Left lung (tissue), 4 donors: ENCODE measurements at regions not wholly inside any gene's neighbourhood (a gene's known extent, or its start where the extent isn't known, plus 50 kb on each side); places are given as distances from the start of the nearest gene placed in this dataset.

Experiments used
- ATAC-seq: fragments of 200-7000 bp; cut with Tn5 transposase; one replicate; pipeline ENCODE4 v1.9.1; 2020; ENCODE audit warnings: moderate library complexity
- DNase-seq, 4 donors: peaks; one replicate each; pipeline ENCODE4 v3.0.0-alpha.2; 2013 to 2020
- H3K27ac ChIP-seq, 2 donors: fragments of 200-600 bp; sonication (generic) in 1 of 2; one replicate each; pipeline versions ENCODE4 v1.5.0 to v1.8.0; 2020 to 2021
- H3K27me3 ChIP-seq, 2 donors: fragments of 200-600 bp; sonication (generic) in 1 of 2; one replicate each; pipeline versions ENCODE4 v1.5.0 to v1.8.0; 2020 to 2021
- H3K36me3 ChIP-seq, 2 donors: fragments of 200-600 bp; sonication (generic) in 1 of 2; one replicate each; pipeline versions ENCODE4 v1.5.0 to v1.8.0; 2020 to 2021
- H3K4me1 ChIP-seq, 2 donors: fragments of 200-600 bp; one replicate each; pipeline ENCODE4 v1.8.0; 2021
- H3K4me3 ChIP-seq, 2 donors: fragments of 200-600 bp; sonication (generic) in 1 of 2; one replicate each; pipeline versions ENCODE4 v1.5.0 to v1.8.0; 2020 to 2021; ENCODE audit warnings: mild to moderate bottlenecking in 1 of 2
- H3K9me3 ChIP-seq, 2 donors: fragments of 200-600 bp; sonication (generic) in 1 of 2; one replicate each; pipeline versions ENCODE4 v1.5.0 to v1.8.0; 2020 to 2021
- intact Hi-C, 2 donors: fragments of 100-400 bp; cut with DNase I; formaldehyde crosslinking; loops; one replicate each; pipeline versions ENCODE4 v1.11.2 to v1.14.2; 2022
- TF ChIP-seq, protein P1 (sequence below), 2 donors: fragments of 200-600 bp; sonication (generic) in 1 of 2; IDR thresholded peaks; one replicate each; pipeline versions ENCODE4 v1.5.0 to v1.8.0; 2021; ENCODE audit warnings: antibody characterized with exemption in 2 of 2
- donor health status: DM: no; HTN: yes; CAD: no.
- donor health status: DM: no; HTN: no; CAD: no.

DNA sequence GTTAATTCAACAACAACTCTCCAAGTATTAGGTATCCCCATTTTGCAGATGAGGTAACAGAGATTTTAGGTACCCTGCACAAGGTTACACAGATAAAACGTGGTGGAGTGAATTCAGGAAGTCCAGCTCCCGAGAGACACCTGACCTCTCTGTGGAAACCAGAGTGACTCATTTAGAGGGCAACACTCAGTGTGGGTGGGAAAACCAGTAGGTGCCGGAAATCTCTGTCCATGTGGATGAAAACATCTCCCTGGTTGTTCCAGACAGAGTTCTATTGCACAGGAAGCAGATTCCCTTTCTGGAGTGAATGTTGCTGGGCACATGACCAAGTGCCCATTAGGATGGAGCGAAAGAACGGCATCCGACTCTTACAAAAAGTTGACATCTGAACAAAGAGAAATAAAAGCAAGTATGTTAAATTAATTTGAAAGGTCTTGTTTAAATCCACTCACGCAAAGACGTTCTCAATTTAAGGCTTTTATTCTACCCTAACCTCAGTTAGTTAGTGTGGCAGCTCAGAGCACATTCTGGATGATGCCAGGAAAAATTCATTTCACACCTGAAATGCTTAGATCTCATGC lies 391.9 kb upstream of the WWC1 start:
- H3K36me3 ChIP-seq, result no peaks in the 10 kb centered on the region
- H3K27me3 ChIP-seq, result peaks cover 0 to 17% of the 10 kb centered on the region in 2 donors
- H3K27ac ChIP-seq, result no peak overlapping the region
- ATAC-seq, result no peak
- intact Hi-C loops, result no loop called here
- DNase-seq, result no peak
- no peak overlapping the region for H3K4me3 ChIP-seq
- H3K4me1 ChIP-seq, result no peaks in the 10 kb centered on the region
- TF ChIP-seq, protein P1, sequence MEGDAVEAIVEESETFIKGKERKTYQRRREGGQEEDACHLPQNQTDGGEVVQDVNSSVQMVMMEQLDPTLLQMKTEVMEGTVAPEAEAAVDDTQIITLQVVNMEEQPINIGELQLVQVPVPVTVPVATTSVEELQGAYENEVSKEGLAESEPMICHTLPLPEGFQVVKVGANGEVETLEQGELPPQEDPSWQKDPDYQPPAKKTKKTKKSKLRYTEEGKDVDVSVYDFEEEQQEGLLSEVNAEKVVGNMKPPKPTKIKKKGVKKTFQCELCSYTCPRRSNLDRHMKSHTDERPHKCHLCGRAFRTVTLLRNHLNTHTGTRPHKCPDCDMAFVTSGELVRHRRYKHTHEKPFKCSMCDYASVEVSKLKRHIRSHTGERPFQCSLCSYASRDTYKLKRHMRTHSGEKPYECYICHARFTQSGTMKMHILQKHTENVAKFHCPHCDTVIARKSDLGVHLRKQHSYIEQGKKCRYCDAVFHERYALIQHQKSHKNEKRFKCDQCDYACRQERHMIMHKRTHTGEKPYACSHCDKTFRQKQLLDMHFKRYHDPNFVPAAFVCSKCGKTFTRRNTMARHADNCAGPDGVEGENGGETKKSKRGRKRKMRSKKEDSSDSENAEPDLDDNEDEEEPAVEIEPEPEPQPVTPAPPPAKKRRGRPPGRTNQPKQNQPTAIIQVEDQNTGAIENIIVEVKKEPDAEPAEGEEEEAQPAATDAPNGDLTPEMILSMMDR (IDR thresholded peaks at IDR 0.05), result no peak
- no peaks in the 10 kb centered on the region for H3K9me3 ChIP-seq

DNA sequence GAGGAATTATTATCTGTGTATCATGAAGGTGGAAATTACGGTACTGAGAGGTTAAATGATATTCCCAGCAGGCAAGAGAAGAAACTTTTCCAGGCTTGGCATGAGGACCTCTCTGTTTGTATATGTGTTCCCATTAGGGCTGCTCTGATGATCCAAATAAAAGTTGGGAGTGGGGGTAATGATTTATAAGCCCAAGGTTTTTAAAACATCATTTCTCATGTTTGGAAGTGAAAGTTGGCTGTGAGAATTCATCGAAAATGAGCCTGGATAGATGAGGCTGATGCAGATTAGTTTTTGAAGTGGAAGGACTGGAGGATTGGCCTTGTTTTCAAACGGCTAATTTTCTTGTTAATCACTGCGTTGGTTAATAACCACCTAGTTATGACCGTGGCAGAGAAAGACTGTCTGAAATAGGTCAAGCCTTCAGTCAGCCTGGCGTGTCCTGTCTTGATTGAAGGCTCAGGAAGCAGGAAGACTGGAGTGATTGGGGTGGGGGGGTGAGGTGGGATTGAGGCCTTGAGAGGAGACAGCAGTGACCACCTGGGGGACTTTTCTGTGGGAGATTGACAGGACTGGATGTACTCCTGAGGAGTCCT lies 391.0 kb upstream of the WWC1 start:
- no peak overlapping the region for H3K27ac ChIP-seq

DNA sequence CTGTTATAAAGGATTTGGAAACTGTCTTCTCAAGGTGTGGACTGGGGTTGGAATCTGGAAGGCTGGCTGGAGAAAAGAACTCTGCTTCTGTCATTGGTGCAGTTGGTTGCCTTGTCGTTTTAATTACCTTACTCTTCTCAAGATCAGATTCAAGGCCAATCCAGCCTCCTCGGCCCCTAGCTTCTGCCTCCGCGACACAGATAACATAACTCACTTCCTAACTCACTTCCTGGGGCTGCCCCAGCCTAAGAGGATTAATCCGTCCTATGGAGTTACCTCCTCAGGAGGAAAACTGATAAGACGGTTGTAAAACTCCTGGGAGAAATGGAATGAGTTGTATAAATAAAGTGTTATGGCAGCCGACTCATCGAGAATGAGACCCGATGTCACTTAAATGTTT lies 389.1 kb upstream of the WWC1 start:
- intact Hi-C loops, result no loop called here
- no peak for ATAC-seq

More for the DNA sequence above, 391.0 kb upstream of the WWC1 start:
- Histone ChIP-seq H3K36me3 (no peaks in the 10 kb centered on the region), H3K27me3 (peaks cover 0 to 17% of the 10 kb centered on the region in 2 donors), H3K4me1 (no peaks in the 10 kb centered on the region), H3K4me3 (no peak overlapping the region), H3K9me3 (no peaks in the 10 kb centered on the region)
- TF ChIP-seq, protein P1 (IDR thresholded peaks at IDR 0.05), result no peak
- DNase-seq (no peak), ATAC-seq (no peak)
- intact Hi-C loops, result no loop called here

DNA sequence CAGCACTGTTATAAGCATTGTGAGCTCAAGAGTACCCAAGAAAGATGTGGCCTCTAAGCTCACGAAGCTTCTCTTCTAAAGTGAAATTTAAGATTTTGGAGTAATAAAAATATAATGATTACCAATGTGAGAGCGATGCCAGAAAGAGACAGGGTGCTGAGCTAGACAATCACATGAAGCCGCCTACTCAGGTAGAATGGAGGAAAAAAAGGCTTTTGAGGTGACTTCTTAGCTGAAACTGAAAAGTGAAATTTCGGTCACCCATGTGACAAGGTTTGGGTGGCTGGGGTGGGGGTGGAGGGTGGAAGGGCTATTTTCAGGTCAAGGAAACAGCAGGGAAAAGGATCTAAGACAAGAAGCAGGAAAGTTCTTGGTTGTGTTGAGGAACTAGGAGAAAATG lies 388.2 kb upstream of the WWC1 start:
- DNase-seq (no peak), ATAC-seq (no peak)
- intact Hi-C loops, result no loop called here
- H3K9me3 ChIP-seq, result no peaks in the 10 kb centered on the region
- H3K4me3 ChIP-seq, result no peak overlapping the region
- H3K36me3 ChIP-seq, result no peaks in the 10 kb centered on the region
- H3K4me1 ChIP-seq, result no peaks in the 10 kb centered on the region
- peaks cover 0 to 12% of the 10 kb centered on the region in 2 donors for H3K27me3 ChIP-seq
- no peak overlapping the region for H3K27ac ChIP-seq
- TF ChIP-seq, protein P1 (IDR thresholded peaks at IDR 0.05), result no peak

More for the DNA sequence above, 389.1 kb upstream of the WWC1 start:
- Histone ChIP-seq H3K27ac (no peak overlapping the region), H3K4me3 (no peak overlapping the region), H3K9me3 (no peaks in the 10 kb centered on the region), H3K4me1 (no peaks in the 10 kb centered on the region), H3K27me3 (peaks cover 0 to 17% of the 10 kb centered on the region in 2 donors), H3K36me3 (no peaks in the 10 kb centered on the region)
- DNase-seq, result no peak
- TF ChIP-seq, protein P1 (IDR thresholded peaks at IDR 0.05), result no peak

DNA sequence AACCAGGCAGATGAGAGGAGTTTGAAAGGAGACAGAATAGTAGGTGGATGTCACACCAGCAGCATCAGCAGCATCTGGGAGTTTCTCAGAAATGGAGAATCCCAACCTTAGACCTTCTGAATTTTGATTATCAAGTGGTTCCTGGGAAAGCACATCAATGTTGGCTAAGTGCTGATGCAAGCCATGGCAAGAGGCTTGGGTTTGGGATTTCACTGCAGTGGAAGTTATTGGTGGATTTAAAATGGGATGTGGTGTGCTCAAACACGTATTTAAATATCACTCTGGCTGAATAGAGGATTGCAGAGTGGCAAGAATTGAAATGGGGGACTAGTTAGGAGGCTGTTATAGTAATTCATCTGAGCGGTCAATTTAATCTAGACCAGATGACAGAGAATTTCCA lies 387.8 kb upstream of the WWC1 start:
- no peak for ATAC-seq
- Histone ChIP-seq H3K9me3 (no peaks in the 10 kb centered on the region), H3K36me3 (no peaks in the 10 kb centered on the region), H3K4me1 (no peaks in the 10 kb centered on the region), H3K27me3 (peaks cover 0 to 8% of the 10 kb centered on the region in 2 donors), H3K4me3 (no peak overlapping the region), H3K27ac (no peak overlapping the region)
- TF ChIP-seq, protein P1 (IDR thresholded peaks at IDR 0.05), result no peak
- DNase-seq, result no peak
- intact Hi-C loops, result no loop called here
